Lung (tissue), 11 donors: ENCODE measurements at regions not wholly inside any gene's neighbourhood (a gene's known extent, or its start where the extent isn't known, plus 50 kb on each side); places are given as distances from the start of the nearest gene placed in this dataset.

Source experiments
- ATAC-seq: fragments of 200-7000 bp; cut with Tn5 transposase; one replicate; pipeline ENCODE4 v1.9.1; 2020; ENCODE audit warnings: moderate number of reproducible peaks; ENCODE audit not compliant: insufficient read depth, low FRiP score
- DNase-seq, 3 donors: peaks; one replicate each; pipeline ENCODE4 v3.0.0-alpha.2; 2013 to 2017
- H3K27ac ChIP-seq, 2 donors: one replicate each; pipeline ENCODE4 v1.5.1; 2013; ENCODE audit warnings: mild to moderate bottlenecking in 2 of 2, moderate library complexity in 2 of 2, control low read depth in 1 of 2, inconsistent platforms in 1 of 2, low read depth in 1 of 2, low read length in 1 of 2
- H3K27me3 ChIP-seq, 3 donors: one replicate each; pipeline ENCODE4 v1.5.1; 2013; ENCODE audit warnings: low read length in 2 of 3; ENCODE audit not compliant: control insufficient read depth in 3 of 3, insufficient read depth in 3 of 3
- H3K36me3 ChIP-seq, 4 donors: one replicate each; pipeline ENCODE4 v1.5.1; 2013; ENCODE audit warnings: low read length in 4 of 4, mild to moderate bottlenecking in 1 of 4, moderate library complexity in 1 of 4; ENCODE audit not compliant: control insufficient read depth in 4 of 4, insufficient read depth in 4 of 4
- H3K4me1 ChIP-seq, 5 donors: one replicate each; pipeline ENCODE4 v1.5.1; 2013; ENCODE audit warnings: low read length in 5 of 5, mild to moderate bottlenecking in 2 of 5, moderate library complexity in 1 of 5; ENCODE audit not compliant: control insufficient read depth in 5 of 5, insufficient read depth in 5 of 5
- H3K4me3 ChIP-seq: one replicate; pipeline ENCODE4 v1.5.1; 2013; ENCODE audit warnings: mild to moderate bottlenecking, control low read depth, moderate library complexity
- H3K9ac ChIP-seq, 2 donors: one replicate each; pipeline ENCODE4 v1.5.1; 2013; ENCODE audit warnings: low read length in 2 of 2, control low read depth in 1 of 2; ENCODE audit not compliant: insufficient read depth in 1 of 2
- H3K9me3 ChIP-seq, 4 donors: one replicate each; pipeline ENCODE4 v1.5.1; 2013; ENCODE audit warnings: low read length in 3 of 4, mild to moderate bottlenecking in 1 of 4, moderate library complexity in 1 of 4; ENCODE audit not compliant: control insufficient read depth in 4 of 4, insufficient read depth in 3 of 4
- WGBS, 2 donors: extraction: QIAGEN DNeasy Blood & Tissue Kit; methylation state at CpG; one replicate each; pipeline ENCODE4 v1.1.7; 2013; 5-methylcytosine and 5-hydroxymethylcytosine counted together
- TF ChIP-seq, protein P1 (sequence below): IDR thresholded peaks from 2 replicates; pipeline ENCODE4 v1.5.1; 2012; ENCODE audit warnings: mild to moderate bottlenecking; ENCODE audit errors: control extremely low read depth, extremely low read depth
- donor health status: control.
- donor health status: control.
- donor health status: Bipolar disorder and iron deficiency.
- donor health status: healthy.
- donor health status: DM: yes; HTN: yes; CAD: no.

DNA sequence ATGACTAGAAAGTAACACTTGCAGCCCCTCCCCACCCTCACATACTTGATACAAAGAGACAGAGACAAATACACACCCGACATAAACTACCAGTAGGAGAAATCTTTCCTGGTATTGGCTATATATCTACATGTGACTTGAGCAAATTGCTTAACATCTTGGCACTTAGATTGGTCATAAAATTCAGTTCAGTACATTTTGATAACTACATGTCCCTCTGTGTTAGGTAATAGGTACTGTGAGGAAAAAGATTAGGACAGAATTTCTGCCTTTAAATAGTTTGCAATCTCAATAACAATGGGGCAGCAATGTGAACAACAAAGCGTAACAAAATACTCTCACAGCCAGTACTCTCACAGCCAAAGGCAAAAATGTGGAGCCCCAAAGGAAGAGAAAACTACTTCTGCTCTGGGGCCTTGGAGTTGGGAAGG is 670.0 kb upstream of the ACVR2A start:
- Histone ChIP-seq H3K27me3 (no peaks in the 10 kb centered on the region), H3K4me3 (no peak overlapping the region), H3K27ac (no peak overlapping the region), H3K4me1 (no peaks in the 10 kb centered on the region), H3K36me3 (no peaks in the 10 kb centered on the region), H3K9ac (no peak overlapping the region), H3K9me3 (peaks cover 0 to 2% (median 0%) of the 10 kb centered on the region in 4 donors)
- WGBS, 2 donors, result 70 to 75% methylated on average over 2 of the region's 2 CpGs
- TF ChIP-seq, protein P1, sequence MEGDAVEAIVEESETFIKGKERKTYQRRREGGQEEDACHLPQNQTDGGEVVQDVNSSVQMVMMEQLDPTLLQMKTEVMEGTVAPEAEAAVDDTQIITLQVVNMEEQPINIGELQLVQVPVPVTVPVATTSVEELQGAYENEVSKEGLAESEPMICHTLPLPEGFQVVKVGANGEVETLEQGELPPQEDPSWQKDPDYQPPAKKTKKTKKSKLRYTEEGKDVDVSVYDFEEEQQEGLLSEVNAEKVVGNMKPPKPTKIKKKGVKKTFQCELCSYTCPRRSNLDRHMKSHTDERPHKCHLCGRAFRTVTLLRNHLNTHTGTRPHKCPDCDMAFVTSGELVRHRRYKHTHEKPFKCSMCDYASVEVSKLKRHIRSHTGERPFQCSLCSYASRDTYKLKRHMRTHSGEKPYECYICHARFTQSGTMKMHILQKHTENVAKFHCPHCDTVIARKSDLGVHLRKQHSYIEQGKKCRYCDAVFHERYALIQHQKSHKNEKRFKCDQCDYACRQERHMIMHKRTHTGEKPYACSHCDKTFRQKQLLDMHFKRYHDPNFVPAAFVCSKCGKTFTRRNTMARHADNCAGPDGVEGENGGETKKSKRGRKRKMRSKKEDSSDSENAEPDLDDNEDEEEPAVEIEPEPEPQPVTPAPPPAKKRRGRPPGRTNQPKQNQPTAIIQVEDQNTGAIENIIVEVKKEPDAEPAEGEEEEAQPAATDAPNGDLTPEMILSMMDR, result no peak
- no peak for DNase-seq
- ATAC-seq, result no peak

DNA sequence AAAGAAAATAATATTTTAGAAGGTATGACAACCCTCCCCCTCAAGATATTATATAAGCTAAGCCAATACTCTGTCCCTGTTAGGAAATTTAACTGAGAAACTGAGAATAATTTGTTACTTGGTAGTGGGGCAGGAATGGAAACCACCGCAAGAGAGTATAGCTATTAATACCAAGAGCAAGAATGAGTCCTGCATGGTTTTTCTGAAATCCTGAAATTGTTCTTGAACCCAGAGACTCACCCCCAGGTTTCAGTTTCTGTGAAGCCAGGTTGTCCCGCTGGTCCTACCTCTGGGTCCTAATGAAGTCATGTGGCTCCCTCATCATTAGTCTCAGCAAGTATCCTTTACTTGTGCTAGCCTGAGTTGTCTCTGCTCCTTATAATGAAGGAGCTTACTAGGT is 671.0 kb upstream of the ACVR2A start:
- 90 to 93% methylated on average over 2 of the region's 2 CpGs for WGBS, 2 donors
- Histone ChIP-seq H3K9me3 (peaks cover 0 to 2% (median 0%) of the 10 kb centered on the region in 4 donors), H3K4me3 (no peak overlapping the region), H3K9ac (no peak overlapping the region), H3K27me3 (no peaks in the 10 kb centered on the region), H3K4me1 (no peaks in the 10 kb centered on the region), H3K36me3 (no peaks in the 10 kb centered on the region), H3K27ac (no peak overlapping the region)
- ATAC-seq (no peak), DNase-seq (no peak)
- TF ChIP-seq, protein P1, result no peak

DNA sequence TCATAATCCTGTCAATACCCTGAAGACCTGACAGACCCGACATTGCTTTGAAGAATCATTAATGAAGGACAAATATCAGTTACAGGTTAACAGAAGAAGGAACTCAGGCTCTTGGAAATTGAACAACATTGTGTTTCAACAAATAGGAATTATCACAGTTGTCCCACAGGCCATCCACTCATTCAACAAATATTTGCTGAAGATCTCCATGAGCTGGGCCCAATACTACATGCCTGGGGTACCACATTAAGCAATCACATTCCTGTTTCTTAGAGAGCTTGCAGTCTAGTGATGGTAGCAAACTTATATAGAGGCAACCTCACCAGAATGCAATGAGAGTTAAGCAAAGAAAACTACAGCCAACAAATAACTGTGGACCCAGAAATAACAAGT is 671.6 kb upstream of the ACVR2A start:
- Histone ChIP-seq H3K27me3 (no peaks in the 10 kb centered on the region), H3K4me3 (no peak overlapping the region), H3K4me1 (no peaks in the 10 kb centered on the region), H3K9ac (no peak overlapping the region), H3K9me3 (peaks cover 0 to 2% (median 0%) of the 10 kb centered on the region in 4 donors), H3K27ac (no peak overlapping the region), H3K36me3 (no peaks in the 10 kb centered on the region)
- DNase-seq (no peak), ATAC-seq (no peak)
- 61 to 83% methylated on average over 1 of the region's 1 CpG for WGBS, 2 donors
- TF ChIP-seq, protein P1, result no peak

DNA sequence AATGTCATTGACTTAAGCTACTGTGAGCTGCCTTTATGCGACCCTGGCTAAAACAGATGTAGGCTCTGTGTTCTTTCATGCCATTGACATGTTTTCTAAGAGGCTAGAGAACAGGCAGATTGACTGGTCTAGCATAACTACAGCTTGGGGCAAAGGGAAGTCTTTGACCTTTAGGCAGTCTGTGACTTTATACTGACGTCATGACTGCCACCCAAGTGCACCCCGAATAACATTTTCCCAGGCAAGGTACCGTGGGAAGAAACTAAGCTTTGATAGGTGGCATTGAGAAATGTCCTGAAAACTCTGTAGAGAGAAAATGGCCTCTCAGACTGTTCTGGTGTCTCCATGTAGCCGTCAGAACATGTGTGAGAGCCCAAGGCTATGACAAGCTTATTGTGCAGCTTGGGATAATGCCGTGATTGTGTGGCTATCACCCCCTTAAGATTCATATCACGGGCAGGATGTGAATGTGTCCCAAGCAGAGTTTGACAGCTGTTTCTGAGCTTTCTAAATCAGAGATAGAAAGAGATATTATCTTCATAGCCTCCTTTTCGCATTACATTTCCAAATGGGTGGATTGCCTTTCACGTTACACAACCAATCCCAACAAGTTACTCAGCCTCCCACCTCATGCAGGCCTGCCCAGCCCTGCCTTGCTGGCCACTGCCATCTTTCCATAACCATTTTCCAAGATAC is 672.2 kb upstream of the ACVR2A start:
- DNase-seq, result no peak
- Histone ChIP-seq H3K9ac (no peak overlapping the region), H3K27ac (no peak overlapping the region), H3K4me1 (no peaks in the 10 kb centered on the region), H3K4me3 (no peak overlapping the region), H3K9me3 (no peaks in the 10 kb centered on the region), H3K27me3 (no peaks in the 10 kb centered on the region), H3K36me3 (no peaks in the 10 kb centered on the region)
- TF ChIP-seq, protein P1, result no peak
- ATAC-seq, result no peak
- WGBS, 2 donors, result 84 to 91% methylated on average over 9 of the region's 9 CpGs
